Hematopoietic multipotent progenitor cell treated with erythropoietin and hydrocortisone succinate and interleukin-3 and kit ligand, for 8 days (in vitro differentiated cells): ENCODE measurements at regions not wholly inside any gene's neighbourhood (a gene's known extent, or its start where the extent isn't known, plus 50 kb on each side); places are given as distances from the start of the nearest gene placed in this dataset.

Experiments used
- DNase-seq: peaks from one replicate; pipeline ENCODE4 v3.0.0-alpha.2; 2015

DNA sequence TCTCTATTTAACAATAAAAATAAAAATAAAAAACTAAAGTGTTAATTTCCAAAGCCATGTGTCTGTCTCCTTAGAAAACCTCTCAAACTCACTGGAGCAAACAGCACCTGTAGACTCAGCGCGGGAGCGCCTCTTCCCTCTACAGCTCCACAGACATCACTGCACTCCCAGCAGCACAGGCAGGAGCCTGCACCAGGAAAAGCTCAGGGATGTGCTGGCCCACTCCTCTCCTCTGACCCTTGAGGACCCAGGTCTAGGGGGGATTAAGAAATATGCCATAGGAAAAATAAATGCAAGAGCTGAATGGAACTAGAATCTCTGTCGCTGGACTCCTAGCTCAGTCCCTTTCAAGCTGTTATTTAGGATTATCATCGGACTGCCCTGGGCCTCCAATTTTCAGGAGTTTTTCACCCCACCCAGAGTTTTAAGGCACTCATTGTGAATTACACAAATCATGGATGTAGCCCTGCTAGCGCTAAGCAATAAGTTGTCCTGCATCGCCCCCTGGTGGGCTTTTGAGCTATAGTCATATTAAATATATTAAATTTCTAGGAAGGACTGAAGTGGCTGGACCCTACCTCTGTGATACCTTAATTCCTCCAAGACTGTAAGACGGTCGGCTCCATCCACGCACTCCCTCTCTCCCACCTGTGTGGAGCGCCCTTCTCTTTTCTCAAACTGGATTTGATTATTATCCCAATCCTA, 333.9 kb downstream of the UQCRFS1 start:
- DNase-seq, result peak; percentile 78

- no peak for DNase-seq
Measured at GRCh38 chr19:28876609-28877123, 336.3 kb downstream of the UQCRFS1 start.

- DNase-seq, result no peak
Measured at GRCh38 chr19:28874742-28875141, 338.2 kb downstream of the UQCRFS1 start.

DNA sequence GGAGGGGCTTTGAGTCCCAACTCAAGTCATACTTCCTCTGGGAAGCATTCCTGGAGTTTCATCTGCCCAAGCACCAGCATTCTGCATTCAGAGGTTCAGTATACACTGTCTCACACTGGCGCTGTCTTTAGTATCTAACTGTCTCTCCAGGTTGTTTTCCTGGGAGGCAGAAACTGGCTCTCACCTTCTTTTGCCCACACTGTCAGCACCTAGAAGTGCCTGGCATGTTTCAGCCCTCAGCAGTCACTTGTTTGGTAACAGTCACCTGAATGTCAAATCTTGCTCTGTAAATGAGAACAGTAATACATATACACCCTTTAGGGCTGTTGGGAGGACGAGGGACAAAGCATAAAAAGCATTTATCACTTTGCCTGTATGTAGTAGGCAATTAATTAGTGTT, 339.6 kb downstream of the UQCRFS1 start:
- DNase-seq, result no peak

GRCh38 chr19:28871099-28871725, 341.7 kb downstream of the UQCRFS1 start:
- no peak for DNase-seq

DNA sequence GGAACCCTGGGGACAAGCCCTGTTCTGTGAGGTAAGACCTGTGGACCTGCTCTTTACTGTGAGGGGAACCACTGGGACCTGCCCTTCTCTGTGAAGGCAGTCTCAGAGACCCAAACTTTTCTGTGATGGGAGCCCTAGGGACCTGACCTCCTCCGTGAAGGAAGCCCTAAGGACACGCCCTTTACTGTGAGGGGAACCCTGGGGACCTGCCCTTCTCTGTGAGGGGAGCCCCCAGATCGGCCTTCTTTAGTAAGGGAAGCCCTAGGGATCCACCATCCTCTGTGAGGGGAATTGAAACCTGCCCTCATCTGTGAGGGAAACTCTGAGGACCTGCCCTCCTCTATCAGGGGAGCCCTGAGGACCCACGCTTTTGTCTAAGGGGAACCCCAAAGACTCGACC, 343.5 kb downstream of the UQCRFS1 start:
- no peak for DNase-seq

- no peak for DNase-seq
Measured at GRCh38 chr19:28868836-28869235, 344.1 kb downstream of the UQCRFS1 start.

- DNase-seq, result no peak
Measured at GRCh38 chr19:28867978-28868377, 345.0 kb downstream of the UQCRFS1 start.

- no peak for DNase-seq
Measured at GRCh38 chr19:28864577-28865042, 348.3 kb downstream of the UQCRFS1 start.

GRCh38 chr19:28864024-28864503, 348.9 kb downstream of the UQCRFS1 start:
- DNase-seq, result no peak

- DNase-seq, result no peak
Measured at GRCh38 chr19:28862238-28862637, 350.7 kb downstream of the UQCRFS1 start.

- no peak for DNase-seq
Measured at GRCh38 chr19:28859811-28860210, 353.1 kb downstream of the UQCRFS1 start.

DNA sequence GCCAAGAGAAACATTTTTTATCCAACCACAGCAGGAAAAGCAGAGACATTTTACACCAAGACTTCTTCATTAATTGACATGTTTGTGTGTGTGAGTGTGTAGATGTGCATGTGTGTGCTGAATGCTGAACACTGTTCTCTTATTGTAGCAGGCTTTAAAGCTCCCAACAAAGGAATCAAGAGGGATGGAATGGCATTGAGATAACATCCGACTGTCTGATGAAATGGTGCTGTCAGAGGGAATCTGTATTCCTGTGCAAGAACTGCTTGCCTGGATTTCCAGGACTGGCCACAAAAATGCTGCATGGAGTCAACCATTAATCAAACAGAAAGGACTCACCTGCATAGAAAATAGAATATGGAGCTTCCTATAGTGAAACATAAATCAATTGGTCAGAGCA, 354.0 kb downstream of the UQCRFS1 start:
- DNase-seq, result no peak

GRCh38 chr19:28857967-28858366, 355.0 kb downstream of the UQCRFS1 start:
- DNase-seq, result no peak

DNA sequence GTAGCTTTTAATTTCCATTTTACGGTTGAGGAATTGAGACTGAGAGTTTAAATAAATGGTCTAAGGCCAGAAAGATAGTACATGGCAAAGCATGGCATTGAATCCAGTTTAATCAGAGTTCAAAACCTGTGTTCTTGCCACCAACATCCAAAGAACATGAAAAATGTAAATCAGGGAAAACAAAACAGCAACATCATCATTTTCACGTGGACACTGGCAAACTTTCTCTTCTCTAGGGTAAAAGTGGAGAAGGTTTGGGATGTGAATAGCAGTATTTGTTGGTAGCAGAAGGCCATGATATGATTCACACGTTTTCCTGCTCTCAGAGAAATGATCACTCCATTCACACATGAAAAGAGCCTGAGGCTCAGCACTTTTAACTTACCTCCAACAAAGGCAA, 357.7 kb downstream of the UQCRFS1 start:
- DNase-seq, result no peak

DNA sequence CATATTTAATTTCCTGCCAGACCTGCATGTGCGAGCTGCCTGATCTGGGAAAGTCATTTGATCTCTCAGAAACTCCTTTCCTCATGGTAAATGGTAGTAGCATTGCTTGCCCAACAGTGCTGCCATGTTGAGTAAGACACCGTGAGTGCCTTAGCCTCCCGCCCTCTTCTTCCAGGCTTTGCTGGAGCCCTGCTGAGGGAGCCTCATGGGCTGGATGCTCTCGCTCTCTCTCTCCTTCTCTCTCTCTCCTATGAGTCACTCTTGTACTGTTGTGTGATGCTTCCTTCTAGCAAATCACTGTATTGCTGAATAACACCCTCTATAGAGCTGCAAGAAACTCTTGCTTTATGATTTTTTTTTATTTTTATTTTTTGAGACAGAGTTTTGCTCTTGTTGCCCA, 365.5 kb downstream of the UQCRFS1 start:
- no peak for DNase-seq

GRCh38 chr19:28846094-28846812, 366.7 kb downstream of the UQCRFS1 start:
- DNase-seq, result no peak

GRCh38 chr19:28843761-28844492, 369.0 kb downstream of the UQCRFS1 start:
- DNase-seq, result no peak

GRCh38 chr19:28841531-28841930, 371.4 kb downstream of the UQCRFS1 start:
- no peak for DNase-seq

DNA sequence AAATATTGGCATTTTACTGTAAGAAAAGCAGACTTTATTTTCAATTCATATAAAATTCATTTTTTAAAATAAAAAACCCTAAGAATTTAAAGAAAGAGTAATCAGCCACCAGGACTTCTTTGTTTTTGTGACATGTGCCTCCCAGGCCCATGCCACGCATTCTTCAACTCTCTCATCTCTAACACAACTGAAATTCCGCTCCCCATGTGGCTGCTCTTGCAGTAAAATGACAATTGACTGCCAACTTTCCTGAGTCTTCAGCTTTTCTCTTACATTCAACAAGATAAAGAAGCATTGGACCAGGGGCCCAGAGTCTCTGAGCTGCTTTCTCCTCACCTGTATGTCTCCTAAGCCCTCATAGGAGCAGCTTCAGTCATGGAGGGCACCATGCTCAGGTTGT, 372.1 kb downstream of the UQCRFS1 start:
- no peak for DNase-seq

DNA sequence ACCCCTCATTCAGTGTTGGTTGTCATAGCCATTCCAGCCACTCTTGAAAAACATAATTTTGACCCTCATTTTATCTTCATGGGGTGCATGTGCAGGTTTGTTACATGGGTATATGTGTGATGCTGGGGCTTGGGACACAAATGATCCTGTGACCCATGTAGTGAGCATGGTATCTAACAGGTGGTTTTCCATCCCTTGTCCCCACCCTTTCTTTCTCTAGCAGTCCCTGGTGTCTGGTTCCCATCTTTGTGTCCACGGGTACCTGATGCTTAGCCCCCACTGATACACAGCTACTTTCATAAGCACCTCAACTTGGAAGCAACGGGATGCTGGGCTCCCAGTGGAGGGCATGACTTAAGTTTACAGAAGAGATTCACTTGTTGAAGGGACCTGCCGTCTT, 373.5 kb downstream of the UQCRFS1 start:
- DNase-seq, result no peak

DNA sequence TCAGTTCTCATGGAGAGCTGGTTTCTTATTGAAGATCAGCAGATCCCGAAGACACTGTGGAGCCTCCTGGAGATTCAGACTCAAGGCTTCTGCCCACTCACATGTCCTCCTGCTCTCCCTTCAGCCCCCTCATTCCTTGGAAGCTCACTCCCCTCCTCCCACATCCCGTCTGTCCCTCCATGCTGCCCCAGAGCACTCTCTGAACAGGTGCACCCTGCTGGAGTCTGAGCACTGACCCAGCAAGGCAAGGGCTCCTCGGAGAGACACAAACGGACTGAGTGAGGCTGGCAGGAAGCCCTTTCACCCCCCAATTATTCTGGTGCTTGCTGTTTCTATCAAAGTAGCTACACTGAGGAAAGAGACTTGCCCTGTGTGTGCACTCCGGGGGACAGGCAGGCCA, 374.0 kb downstream of the UQCRFS1 start:
- DNase-seq, result no peak

DNA sequence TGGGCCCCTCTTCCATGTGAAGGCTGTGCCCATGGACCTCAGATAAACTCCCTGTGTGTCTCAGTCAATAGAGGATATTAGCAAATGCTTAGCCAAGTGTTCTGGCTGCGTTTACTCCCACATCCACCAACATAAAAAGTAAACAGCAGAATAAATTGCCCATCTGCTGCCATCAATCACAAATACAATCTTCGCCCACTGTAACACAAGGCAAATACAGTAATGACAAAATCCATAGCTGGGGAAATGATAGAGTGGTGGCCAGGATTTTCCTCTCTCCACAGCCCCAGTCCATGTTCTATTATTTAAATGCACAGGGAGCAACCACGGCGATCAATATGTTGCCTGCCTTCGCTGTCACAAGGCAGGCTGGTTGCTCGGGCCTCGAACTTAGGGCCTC, 376.5 kb downstream of the UQCRFS1 start:
- no peak for DNase-seq
